ENCODE measurements at regions not wholly inside any gene's neighbourhood (a gene's known extent, or its start where the extent isn't known, plus 50 kb on each side); places are given as distances from the start of the nearest gene placed in this dataset.

DNA sequence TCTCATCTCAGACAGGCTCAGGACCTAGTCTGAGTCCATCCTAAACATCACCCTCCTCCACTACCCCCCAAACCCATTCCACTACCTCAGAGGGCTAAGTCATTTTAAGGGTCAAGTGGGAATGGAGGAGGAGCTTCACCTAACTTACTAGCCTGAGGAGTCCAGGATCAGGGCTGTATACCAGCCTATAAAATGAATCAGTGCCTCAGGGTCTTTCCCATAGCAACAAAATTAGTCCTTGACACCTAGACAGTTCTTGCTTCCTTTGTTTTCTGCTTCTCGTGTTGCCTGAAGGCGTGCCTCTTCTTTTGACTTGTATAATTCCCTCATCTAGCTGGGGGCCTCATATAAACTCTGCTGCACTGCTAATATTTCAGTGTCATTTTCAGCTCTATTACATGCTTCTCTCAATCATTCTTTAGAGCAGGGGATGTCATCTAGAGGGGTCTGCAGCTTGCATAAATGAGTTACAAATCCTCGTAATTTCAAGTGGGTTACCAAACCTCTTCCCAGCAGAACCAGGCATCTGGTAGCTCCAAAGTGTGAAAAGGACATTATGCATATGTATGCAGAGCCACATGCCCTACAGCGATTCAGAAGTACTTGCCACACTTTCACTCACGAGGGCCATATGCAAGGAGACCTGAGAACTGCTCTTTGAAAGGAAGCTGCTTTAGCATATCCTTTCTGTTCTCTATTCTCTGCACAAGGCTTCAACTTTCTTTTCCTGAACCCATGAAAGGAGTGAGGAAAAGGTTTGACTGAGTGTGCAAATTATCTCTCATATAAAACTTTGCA lies 311.7 kb upstream of the SEMA6D start:
- DNase-seq (ENCODE audit: low read depth) = no peak

DNA sequence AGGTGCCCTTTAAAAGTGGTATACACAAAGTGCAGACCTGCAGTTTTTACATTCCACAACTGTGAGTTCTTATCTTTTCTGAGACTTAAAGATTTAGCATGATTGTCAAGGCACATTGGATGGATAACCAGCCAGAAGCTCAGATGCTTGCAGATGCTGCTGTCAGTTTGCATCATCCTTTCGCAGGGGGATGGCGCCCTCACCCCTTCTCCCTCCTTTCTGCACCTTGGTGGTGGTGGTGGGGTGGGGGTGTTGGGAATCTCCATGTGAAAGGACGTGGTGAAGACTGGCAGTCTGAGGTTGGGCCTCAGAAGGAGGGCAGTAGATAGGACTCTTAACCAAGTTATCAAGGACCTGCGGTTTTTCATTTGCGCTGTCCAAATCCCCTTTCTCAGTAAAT lies 309.6 kb upstream of the SEMA6D start:
- DNase-seq (ENCODE audit: low read depth) = no peak

GRCh38 chr15:47409038-47409437 lies 308.3 kb upstream of the SEMA6D start:
- DNase-seq (ENCODE audit: low read depth) = no peak

GRCh38 chr15:47409600-47409999 lies 307.7 kb upstream of the SEMA6D start:
- DNase-seq (ENCODE audit: low read depth) = no peak

DNA sequence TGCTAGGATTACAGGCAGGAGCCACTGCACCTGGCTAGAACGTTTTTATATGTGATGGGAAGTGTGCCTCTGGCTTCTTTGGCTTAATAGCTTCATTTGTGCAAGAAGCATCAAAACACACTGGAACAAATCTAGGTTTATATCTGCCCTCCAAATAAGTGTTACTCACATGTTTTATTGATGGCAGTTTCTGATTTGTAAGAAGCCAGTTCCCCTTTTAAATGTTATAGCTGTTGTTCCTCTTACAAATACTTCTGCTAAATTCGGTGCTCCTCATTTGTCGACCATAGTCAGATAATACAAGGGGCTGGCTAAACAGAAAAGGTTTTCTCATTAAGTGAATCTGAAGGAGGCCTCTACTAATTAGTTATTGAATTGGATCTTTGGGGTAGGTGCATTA lies 307.1 kb upstream of the SEMA6D start:
- DNase-seq (ENCODE audit: low read depth) = no peak

- no peak for DNase-seq (ENCODE audit: low read depth)
These were observed 305.6 kb upstream of the SEMA6D start for GRCh38 chr15:47411733-47412132.

DNA sequence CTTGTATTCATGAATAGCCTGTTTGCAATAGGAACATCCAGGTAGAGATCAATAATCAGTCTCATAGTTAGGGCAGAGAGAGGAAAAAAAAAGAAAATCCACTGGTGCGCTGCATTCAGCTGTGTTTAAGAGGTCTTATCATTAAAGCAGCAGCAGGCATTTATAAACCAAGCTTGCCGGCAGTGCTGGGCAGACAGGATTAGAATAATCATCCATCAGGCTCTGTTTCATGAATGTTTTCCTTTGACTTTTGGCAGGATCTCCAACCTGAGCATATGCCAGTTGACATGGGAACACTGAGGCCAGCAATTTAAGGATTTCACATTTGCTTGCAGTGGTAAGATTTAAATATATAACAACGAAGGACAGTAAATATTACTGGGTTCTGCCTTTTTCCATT lies 305.2 kb upstream of the SEMA6D start:
- no peak for DNase-seq (ENCODE audit: low read depth)

DNA sequence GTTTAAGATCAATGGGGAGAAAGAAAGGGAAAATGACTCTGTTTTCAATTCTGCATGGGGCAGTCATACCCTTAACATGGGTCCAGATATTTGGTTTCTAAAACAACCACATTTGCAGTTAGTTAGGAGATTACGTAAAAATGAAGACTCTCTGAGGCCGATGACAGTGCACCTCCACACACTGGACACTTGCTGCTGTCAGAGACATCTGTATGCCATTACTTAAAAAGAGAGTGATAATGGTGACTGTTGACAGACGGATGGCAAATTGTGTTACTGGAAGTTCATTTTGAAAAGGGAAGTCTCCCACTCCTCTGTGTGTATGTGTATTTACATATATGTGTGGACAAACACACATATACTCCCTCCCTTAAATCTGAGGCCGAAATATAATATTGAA lies 304.5 kb upstream of the SEMA6D start:
- DNase-seq (ENCODE audit: low read depth) = no peak

GRCh38 chr15:47414207-47414606 lies 303.1 kb upstream of the SEMA6D start:
- DNase-seq (ENCODE audit: low read depth) = no peak

GRCh38 chr15:47415539-47415971 lies 301.8 kb upstream of the SEMA6D start:
- no peak for DNase-seq (ENCODE audit: low read depth)

GRCh38 chr15:47422881-47423665 lies 294.2 kb upstream of the SEMA6D start:
- DNase-seq (ENCODE audit: low read depth) = no peak

DNA sequence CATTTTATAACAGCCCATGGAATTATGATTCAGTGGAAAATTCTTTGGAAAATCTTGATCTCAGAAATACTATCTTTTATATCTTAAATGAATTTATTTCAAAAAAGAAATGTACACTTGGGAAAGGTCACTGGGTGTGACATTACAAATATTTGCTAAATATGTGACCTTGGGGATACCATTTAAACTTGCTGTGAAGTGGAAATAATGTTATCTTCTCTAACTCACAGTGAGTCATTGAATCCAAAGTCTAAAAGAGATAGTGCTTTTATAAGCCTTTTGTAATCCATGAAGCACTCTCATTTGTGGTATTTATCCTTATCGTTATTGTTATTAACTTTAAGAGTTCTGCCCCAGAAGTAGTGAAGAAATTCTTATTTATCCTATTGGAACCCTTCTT lies 289.8 kb upstream of the SEMA6D start:
- DNase-seq (ENCODE audit: low read depth) = no peak

- DNase-seq (ENCODE audit: low read depth) = no peak
These were observed 287.9 kb upstream of the SEMA6D start for GRCh38 chr15:47429376-47429775.

DNA sequence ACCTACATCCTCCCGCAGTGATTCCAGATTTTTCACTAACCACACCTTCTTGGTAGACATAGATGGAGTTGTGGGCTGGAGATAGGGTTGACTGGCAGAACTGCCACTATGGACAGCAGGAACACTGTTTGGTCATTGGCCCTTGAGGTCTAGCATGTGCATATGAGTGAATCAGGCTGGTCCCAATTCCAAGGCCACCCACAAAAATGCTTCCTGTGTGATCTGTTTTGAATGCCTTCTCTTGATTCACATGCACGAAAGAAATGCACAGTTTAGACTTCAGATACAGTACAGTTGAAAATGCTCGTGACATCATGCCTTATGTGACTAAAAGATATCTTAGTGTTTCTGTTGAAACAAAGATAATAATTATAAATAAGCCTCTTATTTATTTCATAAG lies 285.8 kb upstream of the SEMA6D start:
- DNase-seq (ENCODE audit: low read depth) = no peak

- DNase-seq (ENCODE audit: low read depth) = no peak
These were observed 284.5 kb upstream of the SEMA6D start for GRCh38 chr15:47432826-47433225.

DNA sequence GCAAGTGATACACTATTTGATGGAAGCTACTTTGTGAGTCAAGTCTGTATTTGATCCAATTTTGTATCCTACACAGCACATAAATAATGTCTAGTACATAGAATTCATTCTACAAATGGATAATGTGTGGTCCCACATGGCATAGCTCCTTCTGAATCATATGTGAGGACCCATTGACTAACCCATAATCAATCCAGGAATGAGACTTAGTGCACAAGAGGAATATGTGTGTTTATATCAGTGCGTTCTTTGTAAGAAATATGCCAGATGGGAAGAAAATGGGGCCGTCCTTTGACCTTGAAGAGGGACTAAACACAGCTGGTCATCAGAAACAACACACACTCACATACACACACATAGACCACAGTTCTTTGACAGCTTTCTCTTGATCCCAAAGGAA lies 282.7 kb upstream of the SEMA6D start:
- DNase-seq (ENCODE audit: low read depth) = no peak

- no peak for DNase-seq (ENCODE audit: low read depth)
These were observed 279.8 kb upstream of the SEMA6D start for GRCh38 chr15:47437491-47437890.

- DNase-seq (ENCODE audit: low read depth) = no peak
These were observed 277.9 kb upstream of the SEMA6D start for GRCh38 chr15:47439146-47440111.

DNA sequence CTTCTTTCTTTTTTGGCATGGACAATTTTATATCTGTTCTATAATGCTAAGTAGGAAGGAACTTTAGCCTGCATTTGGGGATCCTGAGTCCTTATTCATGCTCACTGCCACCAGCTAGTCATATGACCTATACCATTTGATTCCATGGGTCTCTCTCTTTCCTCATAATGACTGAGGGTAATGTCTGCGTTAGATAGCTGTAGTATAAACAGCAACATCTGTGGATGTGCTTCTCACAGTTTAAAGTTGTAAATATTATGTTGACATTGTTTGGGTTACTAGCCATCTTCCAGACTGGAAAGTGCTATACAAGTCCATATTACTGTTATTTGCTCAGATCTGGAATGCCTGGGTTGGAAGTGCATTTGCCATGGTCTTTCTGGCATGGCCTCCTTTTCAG lies 274.9 kb upstream of the SEMA6D start:
- no peak for DNase-seq (ENCODE audit: low read depth)

DNA sequence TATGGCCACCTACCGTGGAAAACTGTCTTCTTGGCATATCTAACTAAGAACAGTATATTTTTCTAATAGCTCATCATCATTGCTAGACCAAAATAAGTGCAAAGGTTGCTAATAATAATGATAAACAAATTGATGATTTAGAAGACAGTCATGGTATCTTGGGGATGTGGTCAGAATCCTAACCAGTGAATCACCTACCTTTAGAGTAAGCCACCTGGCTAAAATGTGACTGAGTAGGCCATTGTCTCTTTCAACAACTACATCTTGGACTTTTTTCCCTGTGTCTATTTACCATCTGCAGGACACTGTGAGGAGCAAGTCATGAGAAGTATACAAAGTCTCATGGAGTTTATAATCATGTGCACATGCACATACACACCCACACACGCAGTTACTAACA lies 273.5 kb upstream of the SEMA6D start:
- DNase-seq (ENCODE audit: low read depth) = no peak

GRCh38 chr15:47445723-47446392 lies 271.4 kb upstream of the SEMA6D start:
- no peak for DNase-seq (ENCODE audit: low read depth)

All from activated T-helper 9 cell treated with anti-CD3 and anti-CD28 coated beads, Interleukin-2, amount 50 U/mL, for 16 hours (primary cell).